ENCODE measurements at regions not wholly inside any gene's neighbourhood (a gene's known extent, or its start where the extent isn't known, plus 50 kb on each side); places are given as distances from the start of the nearest gene placed in this dataset.
A peak's percentile ranks its signal among the peaks of the same experiment; 100 is the strongest.
"Not testable (repeated sequence)": the region's sequence is repeated elsewhere in the genome, so short reads cannot be mapped to it uniquely, and the experiment has no call there.

DNA sequence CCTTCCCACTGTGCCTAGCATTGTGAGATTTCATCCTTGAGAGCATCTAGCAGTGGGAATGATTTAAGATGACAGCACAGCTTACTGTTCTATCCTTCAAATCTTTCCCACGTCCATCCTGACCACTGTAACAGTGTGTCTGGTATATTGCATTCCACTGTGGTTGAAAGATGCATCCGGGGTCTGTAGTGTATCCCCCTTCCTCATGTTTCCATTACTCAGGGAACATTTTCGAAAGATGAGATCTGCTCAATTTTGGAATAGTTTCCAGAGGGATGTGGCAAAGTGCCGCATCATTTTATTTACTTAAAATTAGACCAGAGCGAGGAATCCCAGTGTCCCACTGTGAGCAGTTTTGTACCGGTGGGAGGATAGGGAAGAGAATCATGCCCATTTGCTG is 407.1 kb upstream of the PAPPA start:
- peak; percentile 94 for DNase-seq

DNA sequence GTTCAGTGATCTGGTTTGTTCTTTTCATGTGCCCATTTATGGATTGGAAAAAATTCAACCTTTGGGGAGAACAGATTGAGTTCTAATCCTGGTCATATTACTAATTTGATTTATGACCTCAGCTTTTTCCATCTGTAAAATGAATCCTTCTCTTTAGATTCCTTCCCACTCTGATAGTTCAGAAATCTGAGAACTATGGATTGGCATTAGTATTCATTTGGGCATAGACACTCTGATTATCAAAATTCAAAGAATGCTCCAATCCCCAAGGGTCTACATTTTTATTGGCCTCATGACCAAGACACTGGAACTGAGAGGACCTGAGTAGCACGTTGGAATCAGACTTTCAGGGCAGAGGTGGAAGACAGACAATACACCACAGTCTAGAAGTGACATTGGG is 405.9 kb upstream of the PAPPA start:
- DNase-seq: no peak

DNA sequence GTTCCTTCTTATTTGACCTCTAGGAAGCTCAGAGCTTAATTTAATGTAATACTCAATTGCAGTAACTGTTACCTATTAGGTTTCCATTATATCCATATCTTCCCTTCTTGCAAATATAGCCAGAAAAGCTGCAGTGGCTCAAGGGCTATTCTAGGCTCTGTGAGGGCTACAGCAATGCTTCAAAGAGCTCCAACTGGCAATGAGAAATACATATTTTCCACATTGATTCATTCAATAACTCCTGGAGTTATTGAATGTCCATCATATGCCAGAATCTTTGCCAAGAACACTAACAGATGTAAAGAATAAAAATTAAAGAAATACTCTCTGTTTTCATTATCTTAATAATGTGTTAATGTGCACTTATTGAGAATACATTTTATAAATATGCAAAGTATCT is 396.9 kb upstream of the PAPPA start:
- DNase-seq: peak; percentile 34

DNA sequence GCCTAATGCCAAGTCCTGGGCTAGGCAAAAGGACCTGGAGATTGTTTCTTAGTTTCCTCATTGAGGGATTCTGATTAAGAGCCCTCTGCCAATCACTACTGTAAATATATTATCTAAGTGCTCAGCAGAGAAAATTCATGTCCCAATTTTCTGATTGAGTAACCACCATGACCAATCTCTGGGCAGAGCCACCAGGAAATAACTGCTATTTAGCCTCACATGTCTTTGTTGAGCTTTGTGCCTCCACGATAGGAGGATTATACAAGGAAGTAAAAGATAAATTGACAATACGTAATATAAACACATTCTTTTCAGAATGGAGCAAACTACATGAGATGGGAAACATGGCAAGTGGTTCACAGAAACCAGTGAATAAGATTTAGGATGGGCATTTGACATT is 396.1 kb upstream of the PAPPA start:
- DNase-seq: no peak

- DNase-seq: peak; percentile 76
Measured at GRCh38 chr9:115758441-115758840, 395.1 kb upstream of the PAPPA start.

DNA sequence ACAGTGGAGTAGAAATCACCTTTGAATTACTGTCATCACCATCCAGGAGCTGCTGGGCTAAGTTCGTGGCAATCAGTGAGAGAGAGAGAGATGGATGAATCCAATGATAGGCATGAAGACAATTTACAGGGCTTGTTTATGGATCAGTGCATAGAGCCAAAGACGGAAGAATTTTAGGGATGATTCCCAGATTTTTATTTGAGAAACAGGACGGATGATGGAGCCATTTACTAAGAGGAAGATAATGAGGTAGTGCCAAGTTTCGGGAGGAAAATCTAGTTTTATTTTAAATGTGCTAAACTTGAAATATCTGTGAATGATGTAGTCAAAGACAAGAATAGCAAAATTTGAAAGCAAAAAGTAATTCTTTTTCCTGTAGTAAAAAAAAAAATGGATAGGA is 394.2 kb upstream of the PAPPA start:
- DNase-seq: peak; percentile 33

DNA sequence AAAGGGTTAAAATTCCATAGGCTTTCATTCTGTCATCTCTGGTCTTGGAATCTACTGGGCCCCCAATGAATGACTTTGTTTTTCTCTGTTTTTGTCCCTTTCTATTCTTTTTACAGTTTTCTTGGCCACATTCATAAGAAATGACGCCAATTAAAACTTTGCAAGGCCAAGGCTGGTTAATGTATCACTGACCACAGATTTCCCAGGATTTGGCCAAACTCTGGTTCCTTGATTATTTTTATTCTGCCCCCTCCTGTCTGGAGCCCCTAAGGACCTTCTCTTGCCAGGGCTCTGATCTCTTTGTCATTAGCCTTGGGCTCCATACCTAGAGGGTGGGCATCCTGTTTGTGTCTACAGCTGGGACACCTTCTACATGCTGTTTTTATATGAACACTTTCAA is 388.9 kb upstream of the PAPPA start:
- no peak for DNase-seq

DNA sequence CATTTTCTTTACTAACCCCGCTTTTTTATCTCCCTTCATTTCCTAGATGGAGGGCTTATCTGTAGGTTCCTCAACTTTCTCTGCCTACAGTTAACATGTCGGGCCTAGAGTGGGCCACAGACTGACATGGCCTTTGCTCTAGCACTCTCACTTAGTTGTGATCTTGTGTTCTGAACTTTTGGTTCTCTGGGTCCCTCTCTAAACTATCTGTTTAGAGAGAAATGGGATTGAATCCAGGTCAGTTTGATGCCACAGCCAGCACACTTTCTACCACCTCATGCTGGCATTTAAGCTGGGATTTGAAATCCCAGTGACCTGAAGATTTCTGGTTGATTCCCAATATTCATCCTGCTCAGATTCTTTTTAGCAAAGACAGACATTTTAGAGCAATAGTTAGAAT is 388.5 kb upstream of the PAPPA start:
- no peak for DNase-seq

- DNase-seq: no peak
Measured at GRCh38 chr9:115766370-115766955, 387.1 kb upstream of the PAPPA start.

DNA sequence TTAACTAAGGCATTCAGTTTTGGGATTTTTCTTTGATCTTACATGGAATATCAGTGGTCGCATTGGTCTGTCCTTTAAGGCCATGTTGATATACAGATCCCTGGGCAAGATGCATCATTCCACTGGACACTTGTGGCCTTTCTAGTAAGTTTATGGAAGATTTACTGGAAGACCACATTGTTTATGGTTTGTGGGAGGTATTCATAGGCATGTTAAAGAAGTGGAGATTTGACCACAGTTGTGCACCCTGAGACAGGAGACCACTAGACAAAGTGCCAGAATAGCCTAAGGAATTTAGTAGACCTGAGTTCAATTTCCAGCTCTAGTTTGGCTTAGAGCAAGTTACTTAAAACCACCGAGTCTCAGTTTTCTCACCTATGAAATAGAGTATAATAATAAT is 383.1 kb upstream of the PAPPA start:
- no peak for DNase-seq

- DNase-seq: peak; percentile 64
Measured at GRCh38 chr9:115775659-115776058, 377.9 kb upstream of the PAPPA start.

GRCh38 chr9:115777610-115778009 is 376.0 kb upstream of the PAPPA start:
- peak; percentile 43 for DNase-seq

GRCh38 chr9:115781070-115781736 is 372.4 kb upstream of the PAPPA start:
- no peak for DNase-seq

- peak; percentile 78 for DNase-seq
Measured at GRCh38 chr9:115786321-115786720, 367.3 kb upstream of the PAPPA start.

DNA sequence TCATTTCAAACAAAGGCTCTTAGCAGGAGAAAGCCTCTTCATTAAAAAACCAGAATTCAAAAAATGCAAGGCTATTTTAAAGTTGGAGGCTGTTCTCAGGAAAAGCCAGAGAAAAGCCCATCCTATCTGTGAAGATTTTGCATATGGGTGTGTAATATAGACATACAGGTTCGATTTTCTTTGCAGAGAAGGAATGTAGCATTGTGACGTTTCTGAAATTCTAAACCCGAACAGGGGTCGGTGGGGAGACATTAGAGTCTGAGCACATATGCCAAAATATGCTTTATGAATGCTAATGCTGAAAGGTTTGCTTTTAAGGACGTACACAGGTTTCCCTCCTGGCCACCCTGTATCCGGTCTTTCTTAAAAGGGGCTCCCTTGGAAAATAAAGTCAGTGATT is 363.1 kb upstream of the PAPPA start:
- DNase-seq: no peak

DNA sequence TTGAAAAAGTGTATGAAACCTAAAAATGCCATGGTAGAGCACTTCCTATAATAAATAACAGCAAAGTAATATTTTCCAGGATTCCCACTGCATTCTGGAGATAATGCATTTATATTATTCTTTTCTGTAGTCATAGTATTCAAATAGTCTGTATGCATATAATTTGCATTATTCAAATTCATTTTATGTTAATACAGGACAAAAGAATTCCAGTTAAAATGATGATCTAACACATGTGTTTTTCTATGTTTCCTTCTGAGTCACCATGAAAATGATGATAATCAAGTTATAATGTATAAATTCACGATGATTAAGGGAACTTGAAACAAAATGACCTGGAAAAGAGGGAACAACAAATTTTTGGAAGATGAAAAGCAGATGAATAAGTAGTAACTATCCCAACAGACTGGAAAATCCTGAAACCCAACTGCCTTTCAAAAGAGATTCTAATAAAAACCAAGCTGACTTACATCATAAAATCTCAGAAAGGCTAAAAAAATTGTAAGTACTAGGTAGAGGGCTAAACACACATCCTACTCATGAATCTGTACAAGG is 358.6 kb upstream of the PAPPA start:
- DNase-seq: peak; percentile 64

DNA sequence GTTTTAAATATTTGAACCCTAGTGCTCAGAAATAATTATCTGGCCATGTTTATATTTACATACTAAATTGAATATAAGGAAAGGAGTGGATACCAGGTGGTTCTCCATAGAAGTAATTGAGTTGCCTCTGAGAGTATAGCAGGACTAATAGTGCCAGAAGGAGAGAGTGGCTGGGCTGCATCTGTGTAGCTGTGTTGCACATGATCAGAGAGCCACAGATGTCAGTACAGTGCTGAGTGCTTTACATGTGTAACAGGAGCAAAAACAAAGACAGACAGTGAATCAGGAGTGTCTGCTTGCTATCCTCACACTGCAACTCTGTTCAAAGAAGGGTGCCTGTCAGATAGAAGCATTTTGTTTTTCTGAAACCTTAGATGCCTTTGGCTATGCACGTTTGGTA is 353.9 kb upstream of the PAPPA start:
- no peak for DNase-seq

DNA sequence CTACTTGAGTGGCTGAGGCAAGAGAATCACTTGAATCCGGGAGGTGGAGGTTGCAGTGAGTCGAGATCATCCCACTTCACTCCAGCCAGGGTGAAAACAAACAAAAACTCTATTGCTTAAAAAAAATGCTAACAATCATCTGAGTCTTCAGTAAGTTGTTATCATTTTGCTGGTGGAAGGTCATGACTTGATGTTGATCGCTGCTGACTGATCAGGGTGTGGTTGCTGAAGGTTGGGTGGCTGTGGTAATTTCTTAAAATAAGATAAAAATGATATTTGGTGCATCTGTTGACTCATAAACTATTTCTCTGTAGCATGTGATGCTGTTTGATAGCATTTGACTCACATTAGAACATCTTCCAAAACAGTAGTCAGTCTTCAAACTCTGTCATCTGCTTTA is 349.4 kb upstream of the PAPPA start:
- DNase-seq: no peak

GRCh38 chr9:115808108-115808507 is 345.5 kb upstream of the PAPPA start:
- DNase-seq: no peak

DNA sequence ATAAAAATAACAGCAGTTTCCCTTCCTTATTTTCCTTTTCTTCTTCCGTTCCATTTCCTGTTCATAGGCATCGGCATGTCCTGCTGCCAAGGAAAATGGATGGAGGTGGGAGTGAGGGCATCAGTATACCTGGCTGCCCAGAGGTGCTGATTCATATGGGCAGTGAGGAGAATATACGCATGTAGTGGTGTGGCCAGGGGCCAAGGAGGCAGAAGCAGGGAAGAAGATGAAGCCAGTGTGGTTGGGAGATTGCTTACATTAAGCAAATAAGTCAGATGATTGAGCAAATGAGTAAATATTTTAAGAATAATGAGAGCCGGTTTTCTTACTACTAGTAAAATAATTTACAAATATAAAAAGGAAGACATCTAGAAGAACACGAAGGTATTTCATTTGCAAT is 344.9 kb upstream of the PAPPA start:
- no peak for DNase-seq

DNA sequence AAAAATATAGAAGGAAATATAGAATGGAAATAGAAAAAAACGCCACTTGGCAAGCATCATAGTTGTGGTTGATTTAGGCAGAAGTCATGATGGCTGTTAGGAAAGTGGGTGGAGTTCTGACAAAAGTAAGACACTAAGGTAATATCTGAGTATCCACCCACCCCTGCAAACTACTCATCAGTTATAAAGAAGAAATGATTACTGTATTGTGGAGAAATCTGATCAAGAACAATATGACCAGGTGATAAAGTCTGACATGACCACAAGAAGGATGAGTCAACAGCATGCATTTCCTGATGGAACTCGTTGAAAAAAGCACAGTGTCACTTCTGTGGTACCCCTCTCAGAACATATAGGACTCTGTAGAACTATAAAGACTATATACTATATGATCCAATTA is 343.4 kb upstream of the PAPPA start:
- no peak for DNase-seq

DNA sequence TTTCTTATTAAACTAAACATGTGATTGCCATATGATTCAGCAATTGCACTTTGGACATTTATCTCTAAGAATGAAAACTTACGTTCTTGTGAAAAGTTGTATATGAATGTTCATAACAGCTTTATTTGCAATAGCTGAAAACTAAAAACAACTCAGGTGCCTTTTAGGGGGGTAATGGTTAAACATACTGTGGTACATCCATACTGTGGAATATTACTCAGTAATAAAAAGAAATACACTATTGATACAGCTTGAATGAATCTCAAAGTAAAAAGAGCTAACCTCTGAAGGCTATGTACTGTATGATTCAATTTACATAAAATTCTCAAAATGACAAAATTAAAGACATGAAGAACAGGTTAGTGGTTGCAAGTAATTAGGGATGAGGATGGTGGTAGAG is 339.5 kb upstream of the PAPPA start:
- no peak for DNase-seq

DNA sequence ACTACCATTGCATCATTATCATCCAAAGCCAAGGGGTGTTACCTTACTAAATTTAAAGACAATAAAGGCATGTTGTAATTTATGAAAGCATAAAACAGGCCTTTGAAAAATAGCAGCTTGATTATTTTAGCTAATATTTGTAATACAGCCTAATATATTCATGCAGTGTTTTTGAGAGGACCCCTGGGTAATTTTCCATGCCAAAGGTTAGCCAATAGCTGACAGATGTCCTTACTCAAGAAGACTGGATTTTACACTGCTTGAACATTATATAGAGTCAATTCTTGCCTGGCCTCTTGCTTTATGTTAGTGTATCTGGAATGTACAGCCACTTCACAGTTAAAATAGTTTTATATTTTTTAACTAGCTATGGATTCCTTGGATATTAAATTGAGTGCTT is 337.8 kb upstream of the PAPPA start:
- DNase-seq: no peak

GRCh38 chr9:115818651-115819050 is 334.9 kb upstream of the PAPPA start:
- not testable (repeated sequence) for DNase-seq

GRCh38 chr9:115832031-115832430 is 321.6 kb upstream of the PAPPA start:
- peak; percentile 52 for DNase-seq

All from fibroblast of skin of right biceps (primary cell).